Mucosa of descending colon (tissue), 3 donors: ENCODE measurements at regions not wholly inside any gene's neighbourhood (a gene's known extent, or its start where the extent isn't known, plus 50 kb on each side); places are given as distances from the start of the nearest gene placed in this dataset.
A peak's percentile ranks its signal among the peaks of the same experiment; 100 is the strongest.

Experiments
- ATAC-seq: fragments of 200-7000 bp; cut with Tn5 transposase; one replicate; pipeline ENCODE4 v1.9.1; 2020; ENCODE audit warnings: mild to moderate bottlenecking, moderate library complexity
- DNase-seq, 3 donors: peaks; one replicate each; pipeline ENCODE4 v3.0.0-alpha.2; 2020
- H3K36me3 ChIP-seq: fragments of 200-600 bp; one replicate; pipeline ENCODE4 v1.8.0; 2021; ENCODE audit warnings: low read depth, mild to moderate bottlenecking
- H3K4me1 ChIP-seq: fragments of 200-600 bp; one replicate; pipeline ENCODE4 v1.8.0; 2021; ENCODE audit warnings: low read depth, mild to moderate bottlenecking
- H3K4me3 ChIP-seq: fragments of 200-600 bp; one replicate; pipeline ENCODE4 v1.8.0; 2021; ENCODE audit warnings: mild to moderate bottlenecking
- H3K9me3 ChIP-seq: fragments of 200-600 bp; one replicate; pipeline ENCODE4 v1.8.0; 2021; ENCODE audit warnings: mild to moderate bottlenecking
- intact Hi-C, 2 donors: fragments of 100-400 bp; cut with DNase I in 1 of 2; cut with micrococcal nuclease in 1 of 2; formaldehyde crosslinking; loops; one replicate each; pipeline versions ENCODE4 v1.11.0 to v1.11.1; 2022; cut with DNase I, micrococcal nuclease
- TF ChIP-seq, protein P1 (sequence below): fragments of 200-600 bp; IDR thresholded peaks from one replicate; pipeline ENCODE4 v1.8.0; 2022; ENCODE audit warnings: antibody characterized with exemption, mild to moderate bottlenecking
- donor health status: DM: no; HTN: no; CAD: no; lungs with moderate emphysema.
- donor health status: DM: no; HTN: no; CAD: no.
- donor health status: DM: no; HTN: yes; CAD: no.

DNA sequence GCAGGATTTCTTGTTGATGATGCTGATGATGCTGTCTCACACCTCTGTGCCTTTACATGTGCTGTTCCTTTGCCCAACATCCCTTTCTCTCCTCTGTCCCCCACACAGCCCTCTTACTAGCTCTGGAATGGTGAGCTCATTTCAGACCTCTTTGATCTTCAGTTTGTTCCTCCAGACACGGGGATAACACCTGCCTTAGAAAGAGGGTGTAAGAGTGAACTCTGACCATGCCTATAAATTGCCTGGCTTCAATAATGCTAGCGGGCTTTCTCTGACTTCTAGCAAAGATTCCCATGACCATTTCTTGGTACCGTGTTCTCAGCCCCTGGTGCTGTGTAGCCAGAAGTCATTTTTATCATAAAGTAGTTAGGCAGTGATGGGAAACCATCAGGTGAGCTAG, 55.9 kb upstream of the DRD2 start:
- intact Hi-C loops, result loop anchor here in 1 of 2 donors (5.0 kb wide), 1 partner anchor 224 kb away; no protein-coding TSS in a partner anchor
- no peaks in the 10 kb centered on the region for H3K36me3 ChIP-seq
- peak; percentile 55 for ATAC-seq
- no peaks in the 10 kb centered on the region for H3K4me1 ChIP-seq
- TF ChIP-seq, protein P1, sequence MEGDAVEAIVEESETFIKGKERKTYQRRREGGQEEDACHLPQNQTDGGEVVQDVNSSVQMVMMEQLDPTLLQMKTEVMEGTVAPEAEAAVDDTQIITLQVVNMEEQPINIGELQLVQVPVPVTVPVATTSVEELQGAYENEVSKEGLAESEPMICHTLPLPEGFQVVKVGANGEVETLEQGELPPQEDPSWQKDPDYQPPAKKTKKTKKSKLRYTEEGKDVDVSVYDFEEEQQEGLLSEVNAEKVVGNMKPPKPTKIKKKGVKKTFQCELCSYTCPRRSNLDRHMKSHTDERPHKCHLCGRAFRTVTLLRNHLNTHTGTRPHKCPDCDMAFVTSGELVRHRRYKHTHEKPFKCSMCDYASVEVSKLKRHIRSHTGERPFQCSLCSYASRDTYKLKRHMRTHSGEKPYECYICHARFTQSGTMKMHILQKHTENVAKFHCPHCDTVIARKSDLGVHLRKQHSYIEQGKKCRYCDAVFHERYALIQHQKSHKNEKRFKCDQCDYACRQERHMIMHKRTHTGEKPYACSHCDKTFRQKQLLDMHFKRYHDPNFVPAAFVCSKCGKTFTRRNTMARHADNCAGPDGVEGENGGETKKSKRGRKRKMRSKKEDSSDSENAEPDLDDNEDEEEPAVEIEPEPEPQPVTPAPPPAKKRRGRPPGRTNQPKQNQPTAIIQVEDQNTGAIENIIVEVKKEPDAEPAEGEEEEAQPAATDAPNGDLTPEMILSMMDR, result no peak
- no peaks in the 10 kb centered on the region for H3K9me3 ChIP-seq
- DNase-seq, result no peak
- H3K4me3 ChIP-seq, result no peak overlapping the region

DNA sequence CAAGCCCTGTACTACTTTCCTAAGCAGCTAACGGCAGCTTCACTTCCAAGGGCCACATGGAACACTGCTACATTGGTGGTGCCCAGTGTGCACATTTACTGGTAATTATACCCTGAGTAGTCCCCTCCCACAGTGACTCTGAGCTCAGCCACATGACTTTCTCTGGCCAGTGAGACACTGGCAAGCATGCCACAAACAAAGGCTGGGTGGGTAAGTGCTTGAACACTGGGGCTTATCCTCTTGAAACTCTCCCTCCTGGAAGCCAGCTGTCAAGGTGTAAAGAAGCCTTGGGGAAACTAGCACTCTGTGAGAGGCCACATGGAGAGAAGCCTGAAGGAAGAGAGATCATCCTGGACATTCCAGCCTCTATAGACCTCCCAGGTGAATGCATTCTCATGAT, 54.4 kb upstream of the DRD2 start:
- Histone ChIP-seq H3K4me3 (no peak overlapping the region), H3K4me1 (no peaks in the 10 kb centered on the region), H3K9me3 (no peaks in the 10 kb centered on the region), H3K36me3 (no peaks in the 10 kb centered on the region)
- intact Hi-C loops, result loop anchor here in 1 of 2 donors (5.0 kb wide), 1 partner anchor 222 kb away; no protein-coding TSS in a partner anchor
- TF ChIP-seq, protein P1, result no peak
- no peak for ATAC-seq
- DNase-seq, result no peak

DNA sequence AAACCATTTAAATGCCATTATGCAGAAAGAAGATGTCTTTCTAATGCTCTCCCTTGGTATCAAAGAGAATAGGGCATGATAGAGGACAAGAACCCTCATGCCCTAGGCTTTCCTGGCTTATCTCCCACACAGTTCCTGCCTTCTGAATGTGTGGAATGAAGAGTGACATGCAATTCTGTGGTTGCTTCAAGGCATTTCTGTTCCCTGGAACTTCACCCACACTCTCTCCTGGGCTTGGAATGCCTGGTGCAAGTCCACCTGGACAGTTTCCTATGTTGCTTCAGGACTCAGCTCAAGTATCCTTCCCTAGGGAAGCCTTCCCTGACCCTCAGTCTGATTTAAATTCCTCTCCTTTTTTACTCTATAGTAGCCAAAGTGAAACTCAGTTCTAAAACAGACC, 53.8 kb upstream of the DRD2 start:
- Histone ChIP-seq H3K4me3 (no peak overlapping the region), H3K4me1 (no peaks in the 10 kb centered on the region), H3K9me3 (no peaks in the 10 kb centered on the region), H3K36me3 (no peaks in the 10 kb centered on the region)
- TF ChIP-seq, protein P1, result no peak
- intact Hi-C loops, result no loop called here
- ATAC-seq (no peak), DNase-seq (no peak)

DNA sequence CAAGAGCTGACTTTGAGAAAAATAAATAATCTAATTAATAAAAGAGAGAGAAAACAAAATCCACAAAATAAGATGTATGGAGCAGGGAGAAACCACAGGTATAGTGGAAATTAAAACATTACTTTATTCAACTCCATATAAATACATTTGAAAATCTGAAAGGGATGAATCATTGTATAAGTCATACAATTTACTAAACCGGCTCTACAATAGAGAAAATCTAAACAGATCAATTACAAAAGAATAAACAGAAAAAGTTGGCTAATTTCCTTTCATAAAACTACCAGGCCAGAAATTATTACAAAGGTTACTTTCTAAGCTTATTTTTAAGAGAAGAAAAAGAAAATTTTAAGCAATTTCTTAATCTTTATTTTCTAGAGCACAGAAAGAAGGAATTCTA, 51.3 kb upstream of the DRD2 start:
- Histone ChIP-seq H3K9me3 (no peaks in the 10 kb centered on the region), H3K4me3 (no peak overlapping the region), H3K36me3 (no peaks in the 10 kb centered on the region), H3K4me1 (no peaks in the 10 kb centered on the region)
- DNase-seq, result no peak
- intact Hi-C loops, result no loop called here
- TF ChIP-seq, protein P1, result no peak
- no peak for ATAC-seq
